PC-9 (cell line): ENCODE measurements at regions not wholly inside any gene's neighbourhood (a gene's known extent, or its start where the extent isn't known, plus 50 kb on each side); places are given as distances from the start of the nearest gene placed in this dataset.

Source experiments
- CTCF ChIP-seq: fragments of 200-600 bp; sonication (generic); conservative IDR thresholded peaks from 2 replicates; pipeline ENCODE4 v1.6.1; 2017; ENCODE audit warnings: mixed run types, antibody characterized with exemption, mild to moderate bottlenecking, moderate library complexity
- EZH2 ChIP-seq: fragments of 200-600 bp; sonication (generic); IDR thresholded peaks from 2 replicates; pipeline ENCODE4 v1.8.0; 2017; ENCODE audit warnings: antibody characterized with exemption, low read depth

- no peak for TF ChIP-seq CTCF
- TF ChIP-seq EZH2 = no peak
Observed at GRCh38 chrX:113580486-113580885, 739.9 kb upstream of the AMOT start.
